SK-N-SH (cell line): ENCODE measurements at regions not wholly inside any gene's neighbourhood (a gene's known extent, or its start where the extent isn't known, plus 50 kb on each side); places are given as distances from the start of the nearest gene placed in this dataset.

Experiments used
- CTCF ChIA-PET: fragments of 300-600, 350-600 bp; formaldehyde crosslinking; extraction: SDS; loops from one replicate; lab custom pipeline; 2021; lab: Yijun Ruan, JAX
- POLR2A ChIA-PET: fragments of 350-600 bp; sonication (Branson Sonifier 250); formaldehyde crosslinking; extraction: SDS; loops from one replicate; lab custom pipeline; 2020; ENCODE audit warnings: antibody characterized with exemption, inconsistent platforms; lab: Yijun Ruan, JAX
- DNase-seq: peaks from one replicate; pipeline ENCODE4 v3.0.0; 2012
- H2AFZ ChIP-seq: fragments of 200-600 bp; sonication (generic); 2 replicates; pipeline ENCODE4 v1.8.1; 2016; ENCODE audit warnings: antibody characterized with exemption, mild to moderate bottlenecking, low read depth
- H3F3A ChIP-seq: fragments of 200-600 bp; sonication (generic); replicated peaks from 2 replicates; pipeline ENCODE3; 2016; ENCODE audit warnings: antibody characterized with exemption, mild to moderate bottlenecking; ENCODE audit not compliant: insufficient read depth
- H3K27ac ChIP-seq, 2 experiments: fragments of 200-500 bp in 1 of 2; fragments of 200-600 bp in 1 of 2; sonication (Bioruptor generic) in 1 of 2; sonication (generic), shearing (Covaris generic) in 1 of 2; 2 replicates each; pipeline versions ENCODE4 v1.5.1 to v1.6.1; 2014 to 2016; ENCODE audit warnings: low read depth in 2 of 2, inconsistent platforms in 1 of 2, low read length in 1 of 2, mild to moderate bottlenecking in 1 of 2, mixed read lengths in 1 of 2
- H3K27me3 ChIP-seq: fragments of 200-600 bp; sonication (generic), shearing (Covaris generic); 2 replicates; pipeline ENCODE4 v1.6.1; 2016; ENCODE audit warnings: mixed run types; ENCODE audit not compliant: insufficient read depth
- H3K36me3 ChIP-seq, 2 experiments: fragments of 200-500 bp in 1 of 2; fragments of 200-600 bp in 1 of 2; sonication (Bioruptor generic) in 1 of 2; sonication (generic) in 1 of 2; replicated peaks in 1 of 2; 2 replicates each; pipeline versions ENCODE3 to v1.5.1; 2014 to 2016; ENCODE audit warnings: low read length in 1 of 2, mild to moderate bottlenecking in 1 of 2; ENCODE audit not compliant: insufficient read depth in 2 of 2, control insufficient read depth in 1 of 2
- H3K4me1 ChIP-seq, 2 experiments: fragments of 200-500 bp in 1 of 2; fragments of 200-600 bp in 1 of 2; sonication (Bioruptor generic) in 1 of 2; sonication (generic), shearing (Covaris generic) in 1 of 2; 2 replicates each; pipeline versions ENCODE4 v1.5.1 to v1.6.1; 2014 to 2016; ENCODE audit warnings: low read depth in 1 of 2, low read length in 1 of 2, mixed run types in 1 of 2; ENCODE audit not compliant: insufficient read depth in 2 of 2, control insufficient read depth in 1 of 2
- H3K4me2 ChIP-seq: fragments of 200-600 bp; sonication (generic), shearing (Covaris generic); 2 replicates; pipeline ENCODE4 v1.6.1; 2017; ENCODE audit warnings: mixed run types
- H3K4me3 ChIP-seq, 2 experiments: fragments of 200-500 bp in 1 of 2; fragments of 200-600 bp in 1 of 2; sonication (Bioruptor generic) in 1 of 2; sonication (generic), shearing (Covaris generic) in 1 of 2; 2 replicates each; pipeline versions ENCODE4 v1.5.1 to v1.8.1; 2014 to 2016; ENCODE audit warnings: low read depth in 2 of 2, inconsistent platforms in 1 of 2, low read length in 1 of 2, mild to moderate bottlenecking in 1 of 2, mixed read lengths in 1 of 2, moderate library complexity in 1 of 2
- H3K79me2 ChIP-seq: fragments of 200-600 bp; sonication (generic); 2 replicates; pipeline ENCODE4 v1.8.1; 2017; ENCODE audit warnings: mild to moderate bottlenecking; ENCODE audit not compliant: insufficient read depth
- H3K9ac ChIP-seq: fragments of 200-600 bp; sonication (generic); 2 replicates; pipeline ENCODE4 v1.6.1; 2017; ENCODE audit warnings: mixed run types
- H3K9me2 ChIP-seq: fragments of 200-600 bp; sonication (generic); 2 replicates; pipeline ENCODE4 v1.6.1; 2017; ENCODE audit warnings: mixed run types
- H3K9me3 ChIP-seq: fragments of 200-600 bp; sonication (generic); 2 replicates; pipeline ENCODE4 v1.6.1; 2017; ENCODE audit warnings: mixed run types, mild to moderate bottlenecking, moderate library complexity
- H4K20me1 ChIP-seq: fragments of 200-600 bp; sonication (generic); 2 replicates; pipeline ENCODE4 v1.6.1; 2017; ENCODE audit warnings: mild to moderate bottlenecking, mixed run types; ENCODE audit not compliant: insufficient read depth
- CTCF ChIP-seq: fragments of 200-600 bp; sonication (generic); IDR thresholded peaks from 2 replicates; pipeline ENCODE4 v1.6.1; 2017; ENCODE audit warnings: antibody characterized with exemption, mild to moderate bottlenecking, moderate library complexity
- ELF1 ChIP-seq: IDR thresholded peaks from 2 replicates; pipeline ENCODE4 v1.4.0; 2012
- FOXJ3 ChIP-seq: sonication (generic); formaldehyde crosslinking; IDR thresholded peaks from 2 replicates; pipeline ENCODE4 v1.5.1; 2020; ENCODE audit warnings: mild to moderate bottlenecking, missing genetic modification reagents
- GATA2 ChIP-seq: sonication (generic); formaldehyde crosslinking; IDR thresholded peaks from 2 replicates; pipeline ENCODE4 v1.5.0; 2020; ENCODE audit warnings: mild to moderate bottlenecking, missing genetic modification reagents
- JUND ChIP-seq: IDR thresholded peaks from 2 replicates; pipeline ENCODE4 v1.4.0; 2012
- MEF2A ChIP-seq: IDR thresholded peaks from 2 replicates; pipeline ENCODE4 v1.4.0; 2012; ENCODE audit warnings: low read depth, borderline replicate concordance
- MXI1 ChIP-seq: IDR thresholded peaks from 2 replicates; pipeline ENCODE4 v1.6.1; 2012; ENCODE audit warnings: mild to moderate bottlenecking, low read depth, low read length, improper control_type of control experiment
- NFIC ChIP-seq: IDR thresholded peaks from 2 replicates; pipeline ENCODE4 v1.4.0; 2012; ENCODE audit warnings: borderline replicate concordance
- PBX3 ChIP-seq: IDR thresholded peaks from 2 replicates; pipeline ENCODE4; 2012
- POLR2AphosphoS5 ChIP-seq: IDR thresholded peaks from 2 replicates; pipeline ENCODE4 v1.6.1; 2012; ENCODE audit warnings: low read depth, low read length
- RCOR1 ChIP-seq: fragments of 150-350 bp; IDR thresholded peaks from 2 replicates; pipeline ENCODE4 v1.6.1; 2017; ENCODE audit warnings: antibody characterized with exemption, low read length
- TEAD4 ChIP-seq: IDR thresholded peaks from 2 replicates; pipeline ENCODE4 v1.4.0; 2012; ENCODE audit warnings: mild to moderate bottlenecking, borderline replicate concordance; ENCODE audit not compliant: insufficient read depth
- USF1 ChIP-seq: IDR thresholded peaks from 2 replicates; pipeline ENCODE4 v1.4.0; 2012; ENCODE audit warnings: low read depth, borderline replicate concordance
- USF2 ChIP-seq: fragments of 150-350 bp; IDR thresholded peaks from 2 replicates; pipeline ENCODE4 v1.6.1; 2017; ENCODE audit warnings: antibody characterized with exemption, low read length, low read depth, borderline replicate concordance
- WGBS: methylation state at CpG from one replicate; pipeline ENCODE4 v1.1.6; 2017; ENCODE audit warnings: low lambda C conversion rate; 5-methylcytosine and 5-hydroxymethylcytosine counted together
- TF ChIP-seq, protein P1 (sequence below): fragments of 150-350 bp; IDR thresholded peaks from 2 replicates; pipeline ENCODE4 v1.6.1; 2016; ENCODE audit warnings: mild to moderate bottlenecking, low read depth, low read length
- TF ChIP-seq, protein P2 (sequence below): IDR thresholded peaks from 2 replicates; pipeline ENCODE4 v1.4.0; 2012; ENCODE audit warnings: low read depth
- TF ChIP-seq, protein P3 (sequence below): IDR thresholded peaks from 2 replicates; pipeline ENCODE4 v1.6.1; 2012; ENCODE audit warnings: mild to moderate bottlenecking, low read depth, low read length, moderate library complexity

- TF ChIP-seq CTCF: no peak
- TF ChIP-seq, protein P1, sequence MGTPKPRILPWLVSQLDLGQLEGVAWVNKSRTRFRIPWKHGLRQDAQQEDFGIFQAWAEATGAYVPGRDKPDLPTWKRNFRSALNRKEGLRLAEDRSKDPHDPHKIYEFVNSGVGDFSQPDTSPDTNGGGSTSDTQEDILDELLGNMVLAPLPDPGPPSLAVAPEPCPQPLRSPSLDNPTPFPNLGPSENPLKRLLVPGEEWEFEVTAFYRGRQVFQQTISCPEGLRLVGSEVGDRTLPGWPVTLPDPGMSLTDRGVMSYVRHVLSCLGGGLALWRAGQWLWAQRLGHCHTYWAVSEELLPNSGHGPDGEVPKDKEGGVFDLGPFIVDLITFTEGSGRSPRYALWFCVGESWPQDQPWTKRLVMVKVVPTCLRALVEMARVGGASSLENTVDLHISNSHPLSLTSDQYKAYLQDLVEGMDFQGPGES: no peak
- TF ChIP-seq, all 33 proteins: peak for 0
Observed at GRCh38 chr13:51519771-51520216, 64.5 kb upstream of the WDFY2 start (continued).

DNA sequence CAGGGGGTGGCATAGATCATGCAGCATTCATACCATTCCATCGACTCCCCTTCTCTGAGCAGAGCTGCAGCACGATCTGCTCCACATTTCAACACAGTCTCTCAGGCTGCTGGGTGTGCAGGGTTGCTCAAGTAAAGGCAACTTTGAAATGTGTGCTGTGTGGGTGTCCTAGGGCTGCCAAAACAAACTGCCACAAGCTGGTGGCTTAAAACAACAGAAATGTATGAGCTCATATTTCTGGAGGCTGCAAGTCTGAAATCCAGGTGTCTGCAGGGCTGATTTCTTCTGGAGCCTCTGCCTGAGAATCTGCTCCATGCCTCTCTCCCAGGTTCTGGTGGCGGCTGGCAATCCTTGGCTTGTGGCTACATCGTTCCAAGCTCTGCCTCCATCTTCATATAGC is 63.7 kb upstream of the WDFY2 start:
- POLR2A ChIA-PET: no interaction called here
- H3K4me2 ChIP-seq: no peak overlapping the region
- H3K27me3 ChIP-seq: no peaks in the 10 kb centered on the region
- no peaks in the 10 kb centered on the region for H4K20me1 ChIP-seq
- H3K36me3 ChIP-seq: no peaks in the 10 kb centered on the region
- no peak overlapping the region for H3K4me3 ChIP-seq
- H3F3A ChIP-seq: peaks cover 12% of the 10 kb centered on the region
- no peaks in the 10 kb centered on the region for H3K9me2 ChIP-seq
- peaks cover 15 to 19% of the 10 kb centered on the region in 2 experiments for H3K4me1 ChIP-seq
- no peak overlapping the region for H3K9ac ChIP-seq
- no peaks in the 10 kb centered on the region for H3K79me2 ChIP-seq
- H2AFZ ChIP-seq: no peak overlapping the region
- DNase-seq: no peak
- CTCF ChIA-PET: interaction anchor here (1.1 kb wide), 1 partner anchor 20 kb away, joined by 3 read pairs; no protein-coding TSS in a partner anchor
- peaks cover 4% of the 10 kb centered on the region; the same call in 1 of the 2 replicates for H3K9me3 ChIP-seq
- WGBS: 91% methylated on average over 4 of the region's 4 CpGs
- H3K27ac ChIP-seq: no peak overlapping the region
- TF ChIP-seq MXI1 (no peak), USF1 (no peak), POLR2AphosphoS5 (no peak), JUND (no peak), GATA2 (CRISPR knock-in tag) (no peak), MEF2A (no peak), ELF1 (no peak), PBX3 (no peak), USF2 (no peak), CTCF (no peak), TEAD4 (no peak), NFIC (no peak), RCOR1 (no peak), FOXJ3 (CRISPR knock-in tag) (no peak)
- TF ChIP-seq, protein P1: no peak
- TF ChIP-seq, protein P2, sequence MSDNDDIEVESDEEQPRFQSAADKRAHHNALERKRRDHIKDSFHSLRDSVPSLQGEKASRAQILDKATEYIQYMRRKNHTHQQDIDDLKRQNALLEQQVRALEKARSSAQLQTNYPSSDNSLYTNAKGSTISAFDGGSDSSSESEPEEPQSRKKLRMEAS: no peak
- TF ChIP-seq, protein P3, sequence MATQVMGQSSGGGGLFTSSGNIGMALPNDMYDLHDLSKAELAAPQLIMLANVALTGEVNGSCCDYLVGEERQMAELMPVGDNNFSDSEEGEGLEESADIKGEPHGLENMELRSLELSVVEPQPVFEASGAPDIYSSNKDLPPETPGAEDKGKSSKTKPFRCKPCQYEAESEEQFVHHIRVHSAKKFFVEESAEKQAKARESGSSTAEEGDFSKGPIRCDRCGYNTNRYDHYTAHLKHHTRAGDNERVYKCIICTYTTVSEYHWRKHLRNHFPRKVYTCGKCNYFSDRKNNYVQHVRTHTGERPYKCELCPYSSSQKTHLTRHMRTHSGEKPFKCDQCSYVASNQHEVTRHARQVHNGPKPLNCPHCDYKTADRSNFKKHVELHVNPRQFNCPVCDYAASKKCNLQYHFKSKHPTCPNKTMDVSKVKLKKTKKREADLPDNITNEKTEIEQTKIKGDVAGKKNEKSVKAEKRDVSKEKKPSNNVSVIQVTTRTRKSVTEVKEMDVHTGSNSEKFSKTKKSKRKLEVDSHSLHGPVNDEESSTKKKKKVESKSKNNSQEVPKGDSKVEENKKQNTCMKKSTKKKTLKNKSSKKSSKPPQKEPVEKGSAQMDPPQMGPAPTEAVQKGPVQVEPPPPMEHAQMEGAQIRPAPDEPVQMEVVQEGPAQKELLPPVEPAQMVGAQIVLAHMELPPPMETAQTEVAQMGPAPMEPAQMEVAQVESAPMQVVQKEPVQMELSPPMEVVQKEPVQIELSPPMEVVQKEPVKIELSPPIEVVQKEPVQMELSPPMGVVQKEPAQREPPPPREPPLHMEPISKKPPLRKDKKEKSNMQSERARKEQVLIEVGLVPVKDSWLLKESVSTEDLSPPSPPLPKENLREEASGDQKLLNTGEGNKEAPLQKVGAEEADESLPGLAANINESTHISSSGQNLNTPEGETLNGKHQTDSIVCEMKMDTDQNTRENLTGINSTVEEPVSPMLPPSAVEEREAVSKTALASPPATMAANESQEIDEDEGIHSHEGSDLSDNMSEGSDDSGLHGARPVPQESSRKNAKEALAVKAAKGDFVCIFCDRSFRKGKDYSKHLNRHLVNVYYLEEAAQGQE: no peak
